Neural cell (in vitro differentiated cells): ENCODE measurements at regions not wholly inside any gene's neighbourhood (a gene's known extent, or its start where the extent isn't known, plus 50 kb on each side); places are given as distances from the start of the nearest gene placed in this dataset.

Source experiments
- H2AFZ ChIP-seq: fragments of 200-600, 300-800 bp; sonication (generic), shearing (Covaris generic); 2 replicates; pipeline ENCODE4 v1.6.0; 2014; ENCODE audit warnings: low read depth, mild to moderate bottlenecking, antibody characterized with exemption, low read length, moderate library complexity
- H3F3A ChIP-seq: fragments of 200-600 bp; shearing (Covaris generic); 2 replicates; pipeline ENCODE4 v1.6.1; 2016; ENCODE audit warnings: mild to moderate bottlenecking, moderate library complexity, mixed read lengths, antibody characterized with exemption, low read length; ENCODE audit not compliant: insufficient read depth, poor library complexity, severe bottlenecking
- H3K27ac ChIP-seq: fragments of 200-600, 300-800 bp; sonication (generic), shearing (Covaris generic); 2 replicates; pipeline ENCODE4 v1.5.1; 2014; ENCODE audit warnings: mild to moderate bottlenecking, low read length, moderate library complexity
- H3K27me3 ChIP-seq: fragments of 300-800, 200-600 bp; sonication (generic), shearing (Covaris generic); 2 replicates; pipeline ENCODE4 v1.6.0; 2014; ENCODE audit warnings: mild to moderate bottlenecking, low read depth, low read length, moderate library complexity; ENCODE audit not compliant: insufficient read depth
- H3K36me3 ChIP-seq: fragments of 300-800, 200-600 bp; sonication (generic), shearing (Covaris generic); 2 replicates; pipeline ENCODE4 v1.5.1; 2014; ENCODE audit warnings: mild to moderate bottlenecking, antibody characterized with exemption, low read length, moderate library complexity; ENCODE audit not compliant: insufficient read depth
- H3K4me2 ChIP-seq: fragments of 300-800, 200-600 bp; sonication (generic), shearing (Covaris generic); 2 replicates; pipeline ENCODE4 v1.6.0; 2014; ENCODE audit warnings: mild to moderate bottlenecking, low read length
- H3K4me3 ChIP-seq: fragments of 300-800, 200-600 bp; sonication (generic), shearing (Covaris generic); 2 replicates; pipeline ENCODE4 v1.5.1; 2014; ENCODE audit warnings: mild to moderate bottlenecking, low read length, moderate library complexity
- H3K79me2 ChIP-seq: fragments of 200-600 bp; shearing (Covaris generic); replicated peaks from 2 replicates; pipeline ENCODE4 v1.6.0; 2014; ENCODE audit warnings: mild to moderate bottlenecking, low read length, moderate library complexity; ENCODE audit not compliant: insufficient read depth
- H3K9ac ChIP-seq: fragments of 300-800, 200-600 bp; sonication (generic), shearing (Covaris generic); 2 replicates; pipeline ENCODE4 v1.6.1; 2016; ENCODE audit warnings: mild to moderate bottlenecking, low read length, mixed read lengths
- H3K9me2 ChIP-seq: fragments of 200-600 bp; shearing (Covaris generic); 2 replicates; pipeline ENCODE4 v1.6.1; 2016; ENCODE audit warnings: mild to moderate bottlenecking, low read length, mixed read lengths; ENCODE audit not compliant: insufficient read depth
- H3K9me3 ChIP-seq: fragments of 200-600, 300-800 bp; sonication (generic), shearing (Covaris generic); 2 replicates; pipeline ENCODE4 v1.6.1; 2016; ENCODE audit warnings: mild to moderate bottlenecking, mixed run types, low read length, moderate library complexity, mixed read lengths
- H4K20me1 ChIP-seq: fragments of 200-600 bp; shearing (Covaris generic); 2 replicates; pipeline ENCODE4 v1.6.1; 2016; ENCODE audit warnings: mild to moderate bottlenecking, mixed run types; ENCODE audit not compliant: insufficient read depth
- EP300 ChIP-seq: fragments of 450-650 bp; conservative IDR thresholded peaks from 2 replicates; pipeline ENCODE4 v1.6.1; 2014; ENCODE audit warnings: antibody characterized with exemption, mild to moderate bottlenecking, moderate library complexity; ENCODE audit not compliant: poor library complexity, severe bottlenecking
- EZH2 ChIP-seq: fragments of 200-600, 300-800 bp; shearing (Covaris generic), sonication (generic); IDR thresholded peaks from 2 replicates; pipeline ENCODE4 v1.6.1; 2014; ENCODE audit warnings: antibody characterized with exemption, low read length, borderline replicate concordance, mild to moderate bottlenecking; ENCODE audit not compliant: insufficient read depth, poor library complexity, severe bottlenecking
- MXI1 ChIP-seq: fragments of 450-650 bp; conservative IDR thresholded peaks from 2 replicates; pipeline ENCODE4 v1.6.1; 2014; ENCODE audit warnings: antibody characterized with exemption, mild to moderate bottlenecking; ENCODE audit not compliant: poor library complexity, severe bottlenecking
- POLR2AphosphoS5 ChIP-seq: IDR thresholded peaks from 2 replicates; pipeline ENCODE4 v1.6.1; 2012
- RAD21 ChIP-seq: fragments of 450-650 bp; conservative IDR thresholded peaks from 2 replicates; pipeline ENCODE4 v1.6.1; 2014; ENCODE audit warnings: antibody characterized with exemption, mild to moderate bottlenecking, moderate library complexity
- SMC3 ChIP-seq: fragments of 450-650 bp; conservative IDR thresholded peaks from 2 replicates; pipeline ENCODE4 v1.6.1; 2014; ENCODE audit warnings: antibody characterized with exemption, mild to moderate bottlenecking, moderate library complexity; ENCODE audit not compliant: poor library complexity
- TAF1 ChIP-seq: IDR thresholded peaks from 2 replicates; pipeline ENCODE4 v1.6.1; 2012; ENCODE audit warnings: low read depth
- TF ChIP-seq, protein P1 (sequence below): fragments of 450-650 bp; IDR thresholded peaks from 2 replicates; pipeline ENCODE4 v1.5.1; 2014; ENCODE audit warnings: antibody characterized with exemption, mild to moderate bottlenecking, moderate library complexity; ENCODE audit not compliant: poor library complexity, severe bottlenecking
- TF ChIP-seq, protein P2 (sequence below): IDR thresholded peaks from 2 replicates; pipeline ENCODE4 v1.6.1; 2012; ENCODE audit warnings: borderline replicate concordance

DNA sequence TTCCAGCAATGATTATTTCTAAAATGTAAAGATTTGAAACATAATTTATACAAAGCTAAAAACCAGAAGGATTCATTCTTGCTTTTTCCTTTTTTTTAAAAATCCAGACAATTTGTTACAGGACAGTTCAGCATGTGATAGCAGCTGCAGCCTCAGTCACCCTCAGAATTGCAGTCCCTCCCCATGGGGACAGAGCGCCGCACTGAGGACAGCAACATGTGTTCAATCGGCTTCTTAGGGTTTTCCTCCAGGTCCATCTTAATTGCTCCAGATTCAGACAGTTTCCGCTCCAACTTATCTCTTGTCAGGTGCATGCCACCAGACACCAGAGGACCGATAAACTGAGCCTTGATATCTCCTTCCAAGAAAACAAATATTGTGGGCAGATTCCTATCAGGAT, 134.9 kb upstream of the TBC1D5 start:
- H3K9me3 ChIP-seq, result no peaks in the 10 kb centered on the region
- H3K4me3 ChIP-seq, result no peak overlapping the region
- no peaks in the 10 kb centered on the region for H4K20me1 ChIP-seq
- no peak overlapping the region for H3K27ac ChIP-seq
- H3K36me3 ChIP-seq, result no peaks in the 10 kb centered on the region
- H3K9ac ChIP-seq, result no peak overlapping the region
- no peaks in the 10 kb centered on the region for H3K27me3 ChIP-seq
- H3K79me2 ChIP-seq, result no peaks in the 10 kb centered on the region
- TF ChIP-seq, protein P1, sequence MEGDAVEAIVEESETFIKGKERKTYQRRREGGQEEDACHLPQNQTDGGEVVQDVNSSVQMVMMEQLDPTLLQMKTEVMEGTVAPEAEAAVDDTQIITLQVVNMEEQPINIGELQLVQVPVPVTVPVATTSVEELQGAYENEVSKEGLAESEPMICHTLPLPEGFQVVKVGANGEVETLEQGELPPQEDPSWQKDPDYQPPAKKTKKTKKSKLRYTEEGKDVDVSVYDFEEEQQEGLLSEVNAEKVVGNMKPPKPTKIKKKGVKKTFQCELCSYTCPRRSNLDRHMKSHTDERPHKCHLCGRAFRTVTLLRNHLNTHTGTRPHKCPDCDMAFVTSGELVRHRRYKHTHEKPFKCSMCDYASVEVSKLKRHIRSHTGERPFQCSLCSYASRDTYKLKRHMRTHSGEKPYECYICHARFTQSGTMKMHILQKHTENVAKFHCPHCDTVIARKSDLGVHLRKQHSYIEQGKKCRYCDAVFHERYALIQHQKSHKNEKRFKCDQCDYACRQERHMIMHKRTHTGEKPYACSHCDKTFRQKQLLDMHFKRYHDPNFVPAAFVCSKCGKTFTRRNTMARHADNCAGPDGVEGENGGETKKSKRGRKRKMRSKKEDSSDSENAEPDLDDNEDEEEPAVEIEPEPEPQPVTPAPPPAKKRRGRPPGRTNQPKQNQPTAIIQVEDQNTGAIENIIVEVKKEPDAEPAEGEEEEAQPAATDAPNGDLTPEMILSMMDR, result no peak
- TF ChIP-seq TAF1 (no peak), EP300 (no peak), EZH2 (no peak), SMC3 (no peak), RAD21 (no peak), MXI1 (no peak), POLR2AphosphoS5 (no peak)
- TF ChIP-seq, protein P2, sequence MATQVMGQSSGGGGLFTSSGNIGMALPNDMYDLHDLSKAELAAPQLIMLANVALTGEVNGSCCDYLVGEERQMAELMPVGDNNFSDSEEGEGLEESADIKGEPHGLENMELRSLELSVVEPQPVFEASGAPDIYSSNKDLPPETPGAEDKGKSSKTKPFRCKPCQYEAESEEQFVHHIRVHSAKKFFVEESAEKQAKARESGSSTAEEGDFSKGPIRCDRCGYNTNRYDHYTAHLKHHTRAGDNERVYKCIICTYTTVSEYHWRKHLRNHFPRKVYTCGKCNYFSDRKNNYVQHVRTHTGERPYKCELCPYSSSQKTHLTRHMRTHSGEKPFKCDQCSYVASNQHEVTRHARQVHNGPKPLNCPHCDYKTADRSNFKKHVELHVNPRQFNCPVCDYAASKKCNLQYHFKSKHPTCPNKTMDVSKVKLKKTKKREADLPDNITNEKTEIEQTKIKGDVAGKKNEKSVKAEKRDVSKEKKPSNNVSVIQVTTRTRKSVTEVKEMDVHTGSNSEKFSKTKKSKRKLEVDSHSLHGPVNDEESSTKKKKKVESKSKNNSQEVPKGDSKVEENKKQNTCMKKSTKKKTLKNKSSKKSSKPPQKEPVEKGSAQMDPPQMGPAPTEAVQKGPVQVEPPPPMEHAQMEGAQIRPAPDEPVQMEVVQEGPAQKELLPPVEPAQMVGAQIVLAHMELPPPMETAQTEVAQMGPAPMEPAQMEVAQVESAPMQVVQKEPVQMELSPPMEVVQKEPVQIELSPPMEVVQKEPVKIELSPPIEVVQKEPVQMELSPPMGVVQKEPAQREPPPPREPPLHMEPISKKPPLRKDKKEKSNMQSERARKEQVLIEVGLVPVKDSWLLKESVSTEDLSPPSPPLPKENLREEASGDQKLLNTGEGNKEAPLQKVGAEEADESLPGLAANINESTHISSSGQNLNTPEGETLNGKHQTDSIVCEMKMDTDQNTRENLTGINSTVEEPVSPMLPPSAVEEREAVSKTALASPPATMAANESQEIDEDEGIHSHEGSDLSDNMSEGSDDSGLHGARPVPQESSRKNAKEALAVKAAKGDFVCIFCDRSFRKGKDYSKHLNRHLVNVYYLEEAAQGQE, result no peak
- H2AFZ ChIP-seq, result no peak overlapping the region
- H3K9me2 ChIP-seq, result no peaks in the 10 kb centered on the region
- H3K4me2 ChIP-seq, result no peak overlapping the region
- H3F3A ChIP-seq, result no peaks in the 10 kb centered on the region

DNA sequence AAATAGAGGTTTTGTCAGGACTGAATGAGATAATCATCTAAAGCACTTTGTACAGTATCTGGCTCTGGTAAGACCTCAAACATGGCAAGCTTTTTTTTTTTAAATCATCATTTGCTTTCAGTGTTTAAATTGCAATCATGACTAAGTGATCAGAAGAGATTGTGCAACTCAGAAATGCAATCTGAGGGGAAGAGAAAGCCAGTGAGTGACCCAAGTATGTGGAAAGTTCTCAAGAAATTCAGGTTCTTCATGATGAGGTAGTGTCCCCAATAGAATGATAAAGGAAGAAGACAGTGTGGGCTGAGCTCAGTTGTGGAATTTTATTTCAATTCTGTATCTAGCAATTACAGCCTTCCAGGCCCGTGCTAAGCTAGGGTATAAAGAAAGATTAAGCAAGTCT, 132.2 kb upstream of the TBC1D5 start:
- Histone ChIP-seq H3K4me2 (no peak overlapping the region), H2AFZ (no peak overlapping the region), H3K9ac (no peak overlapping the region), H3K27ac (no peak overlapping the region), H4K20me1 (no peaks in the 10 kb centered on the region), H3K9me3 (no peaks in the 10 kb centered on the region), H3K4me3 (no peak overlapping the region), H3F3A (no peaks in the 10 kb centered on the region), H3K27me3 (no peaks in the 10 kb centered on the region), H3K79me2 (no peaks in the 10 kb centered on the region), H3K9me2 (no peaks in the 10 kb centered on the region), H3K36me3 (no peaks in the 10 kb centered on the region)
- TF ChIP-seq, protein P2, result no peak
- TF ChIP-seq EP300 (no peak), POLR2AphosphoS5 (no peak), TAF1 (no peak), EZH2 (no peak), MXI1 (no peak), RAD21 (no peak), SMC3 (no peak)
- TF ChIP-seq, protein P1, result no peak
